Psoas muscle (tissue), 7 donors: ENCODE measurements at regions not wholly inside any gene's neighbourhood (a gene's known extent, or its start where the extent isn't known, plus 50 kb on each side); places are given as distances from the start of the nearest gene placed in this dataset.

Source experiments
- ATAC-seq, 4 donors: fragments of 200-7000 bp; cut with Tn5 transposase; one replicate each; pipeline ENCODE4 v1.9.1; 2020; ENCODE audit warnings: moderate library complexity in 3 of 4, mild to moderate bottlenecking in 2 of 4
- DNase-seq, 2 donors: peaks; one replicate each; pipeline ENCODE4 v3.0.0-alpha.2; 2020
- H3K27ac ChIP-seq: fragments of 200-600 bp; one replicate; pipeline ENCODE4 v1.8.0; 2022
- H3K27me3 ChIP-seq, 3 donors: fragments of 200-600 bp in 1 of 3; one replicate each; pipeline versions ENCODE4 v1.6.1 to v1.8.0; 2013 to 2022; ENCODE audit warnings: low read length in 2 of 3, mild to moderate bottlenecking in 2 of 3, moderate library complexity in 1 of 3; ENCODE audit not compliant: insufficient read depth in 3 of 3
- H3K36me3 ChIP-seq, 2 donors: fragments of 200-600 bp in 1 of 2; one replicate each; pipeline versions ENCODE4 v1.6.1 to v1.8.0; 2013 to 2022; ENCODE audit warnings: low read depth in 1 of 2, mild to moderate bottlenecking in 1 of 2, moderate library complexity in 1 of 2; ENCODE audit not compliant: insufficient read depth in 1 of 2
- H3K4me1 ChIP-seq: fragments of 200-600 bp; one replicate; pipeline ENCODE4 v1.8.0; 2022
- H3K4me3 ChIP-seq: fragments of 200-600 bp; one replicate; pipeline ENCODE4 v1.8.0; 2022; ENCODE audit warnings: mild to moderate bottlenecking
- H3K9me3 ChIP-seq: fragments of 200-600 bp; one replicate; pipeline ENCODE4 v1.8.0; 2022
- WGBS, 3 donors: extraction: QIAGEN DNeasy Blood & Tissue Kit; methylation state at CpG; one replicate each; pipeline versions ENCODE4 v1.1.6 to v1.1.7; 2013; 5-methylcytosine and 5-hydroxymethylcytosine counted together
- intact Hi-C, 2 donors: fragments of 100-400 bp; cut with DNase I; formaldehyde crosslinking; loops; one replicate each; pipeline versions ENCODE4 v1.11.0 to v1.14.2; 2022
- TF ChIP-seq, protein P1 (sequence below): fragments of 200-600 bp; IDR thresholded peaks from one replicate; pipeline ENCODE4 v1.8.0; 2022; ENCODE audit warnings: antibody characterized with exemption
- donor health status: healthy with polysubstance abuse.
- donor health status: DM: no; HTN: no; CAD: no; lungs with moderate emphysema.
- donor health status: Bipolar disorder and iron deficiency.
- donor health status: healthy.
- donor health status: DM: yes; HTN: yes; CAD: no.
- donor health status: DM: no; HTN: no; CAD: no.
- donor health status: DM: yes; HTN: yes; CAD: no.

DNA sequence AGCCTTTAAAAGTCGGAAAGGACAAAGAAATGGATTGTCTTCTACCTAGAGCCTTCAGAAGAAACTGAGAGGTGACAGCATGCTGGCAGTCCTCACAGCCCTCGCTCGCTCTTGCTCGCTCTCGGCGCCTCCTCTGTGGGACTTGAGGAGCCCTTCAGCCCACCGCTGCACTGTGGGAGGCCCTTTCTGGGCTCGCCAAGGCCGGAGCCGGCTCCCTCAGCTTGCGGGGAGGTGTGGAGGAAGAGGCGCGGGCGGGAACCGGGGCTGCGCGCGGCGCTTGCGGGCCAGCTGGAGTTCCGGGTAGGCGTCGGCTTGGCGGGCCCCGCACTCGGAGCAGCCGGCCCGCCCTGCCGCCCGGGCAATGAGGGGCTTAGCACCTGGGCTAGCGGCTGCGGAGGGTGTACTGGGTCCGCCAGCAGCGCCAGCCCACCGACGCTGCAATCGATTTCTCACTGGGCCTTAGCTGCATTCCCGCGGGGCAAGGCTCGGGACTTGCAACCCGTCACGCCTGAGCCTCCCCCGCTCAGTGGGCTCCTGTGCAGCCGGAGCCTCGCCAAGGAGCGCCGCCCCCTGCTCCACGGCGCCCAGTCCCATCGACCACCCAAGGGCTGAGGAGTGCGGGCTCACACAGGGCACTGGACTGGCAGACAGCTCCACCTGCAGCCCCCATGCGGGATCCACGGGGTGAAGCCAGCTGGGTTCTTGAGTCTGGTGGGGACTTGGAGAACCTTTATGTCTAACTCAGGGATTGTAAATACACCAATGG is 953.8 kb upstream of the GBE1 start:
- no peaks in the 10 kb centered on the region for H3K27me3 ChIP-seq
- WGBS, 3 donors: 91 to 94% (median 91%) methylated on average over 50 to 53 of the region's 53 CpGs
- no peaks in the 10 kb centered on the region for H3K9me3 ChIP-seq
- no peak overlapping the region for H3K27ac ChIP-seq
- H3K4me1 ChIP-seq: no peaks in the 10 kb centered on the region
- TF ChIP-seq, protein P1, sequence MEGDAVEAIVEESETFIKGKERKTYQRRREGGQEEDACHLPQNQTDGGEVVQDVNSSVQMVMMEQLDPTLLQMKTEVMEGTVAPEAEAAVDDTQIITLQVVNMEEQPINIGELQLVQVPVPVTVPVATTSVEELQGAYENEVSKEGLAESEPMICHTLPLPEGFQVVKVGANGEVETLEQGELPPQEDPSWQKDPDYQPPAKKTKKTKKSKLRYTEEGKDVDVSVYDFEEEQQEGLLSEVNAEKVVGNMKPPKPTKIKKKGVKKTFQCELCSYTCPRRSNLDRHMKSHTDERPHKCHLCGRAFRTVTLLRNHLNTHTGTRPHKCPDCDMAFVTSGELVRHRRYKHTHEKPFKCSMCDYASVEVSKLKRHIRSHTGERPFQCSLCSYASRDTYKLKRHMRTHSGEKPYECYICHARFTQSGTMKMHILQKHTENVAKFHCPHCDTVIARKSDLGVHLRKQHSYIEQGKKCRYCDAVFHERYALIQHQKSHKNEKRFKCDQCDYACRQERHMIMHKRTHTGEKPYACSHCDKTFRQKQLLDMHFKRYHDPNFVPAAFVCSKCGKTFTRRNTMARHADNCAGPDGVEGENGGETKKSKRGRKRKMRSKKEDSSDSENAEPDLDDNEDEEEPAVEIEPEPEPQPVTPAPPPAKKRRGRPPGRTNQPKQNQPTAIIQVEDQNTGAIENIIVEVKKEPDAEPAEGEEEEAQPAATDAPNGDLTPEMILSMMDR: no peak
- no peaks in the 10 kb centered on the region for H3K36me3 ChIP-seq
- ATAC-seq: no peak
- no peak overlapping the region for H3K4me3 ChIP-seq
- no peak for DNase-seq
- intact Hi-C loops: no loop called here

GRCh38 chr3:82707035-82707434 is 945.6 kb upstream of the GBE1 start:
- no peak for DNase-seq
- no peaks in the 10 kb centered on the region for H3K9me3 ChIP-seq
- TF ChIP-seq, protein P1: no peak
- WGBS, 3 donors: 75 to 81% (median 76%) methylated on average over 4 of the region's 4 CpGs
- H3K4me1 ChIP-seq: no peaks in the 10 kb centered on the region
- no peak overlapping the region for H3K27ac ChIP-seq
- intact Hi-C loops: no loop called here
- ATAC-seq: no peak
- H3K27me3 ChIP-seq: no peaks in the 10 kb centered on the region
- H3K4me3 ChIP-seq: no peak overlapping the region
- no peaks in the 10 kb centered on the region for H3K36me3 ChIP-seq

- 45 to 60% (median 45%) methylated on average over 3 of the region's 3 CpGs for WGBS, 3 donors
- no peak for DNase-seq
These were observed 924.3 kb upstream of the GBE1 start for GRCh38 chr3:82685761-82686160.

GRCh38 chr3:82676356-82677026 is 915.0 kb upstream of the GBE1 start:
- Histone ChIP-seq H3K27ac (no peak overlapping the region), H3K9me3 (no peaks in the 10 kb centered on the region), H3K36me3 (no peaks in the 10 kb centered on the region), H3K27me3 (no peaks in the 10 kb centered on the region), H3K4me3 (no peak overlapping the region), H3K4me1 (no peaks in the 10 kb centered on the region)
- intact Hi-C loops: no loop called here
- TF ChIP-seq, protein P1: no peak
- 87 to 98% (median 91%) methylated on average over 1 of the region's 1 CpG for WGBS, 3 donors
- DNase-seq: no peak
- no peak for ATAC-seq

More at GRCh38 chr3:82685761-82686160, 924.3 kb upstream of the GBE1 start:
- ATAC-seq: no peak
- Histone ChIP-seq H3K4me3 (no peak overlapping the region), H3K36me3 (no peaks in the 10 kb centered on the region), H3K4me1 (no peaks in the 10 kb centered on the region), H3K9me3 (no peaks in the 10 kb centered on the region), H3K27ac (no peak overlapping the region), H3K27me3 (no peaks in the 10 kb centered on the region)
- TF ChIP-seq, protein P1: no peak
- intact Hi-C loops: no loop called here
